AG04450 (cell line): ENCODE measurements at regions not wholly inside any gene's neighbourhood (a gene's known extent, or its start where the extent isn't known, plus 50 kb on each side); places are given as distances from the start of the nearest gene placed in this dataset.
A peak's percentile ranks its signal among the peaks of the same experiment; 100 is the strongest.

Source experiments
- CTCF ChIA-PET: fragments of 300-600, 350-600 bp; formaldehyde crosslinking; extraction: SDS; loops from one replicate; lab custom pipeline; 2022; ENCODE audit warnings: antibody characterized with exemption, inconsistent platforms; lab: Charles Lee
- POLR2A ChIA-PET: fragments of 350-600 bp; formaldehyde crosslinking; extraction: SDS; loops from one replicate; lab custom pipeline; 2021; ENCODE audit warnings: antibody characterized with exemption, inconsistent platforms; lab: Yijun Ruan, JAX
- DNase-seq: peaks from one replicate; pipeline ENCODE4 v3.0.0-alpha.2; 2011; ENCODE audit warnings: low read depth, low spot score
- H3K27ac ChIP-seq: one replicate; pipeline ENCODE4 v1.5.1; 2012; ENCODE audit warnings: low read depth, low read length, control low read depth
- H3K27me3 ChIP-seq: one replicate; pipeline ENCODE4 v1.6.0; 2012; ENCODE audit warnings: low read length; ENCODE audit not compliant: control insufficient read depth, insufficient read depth
- H3K4me3 ChIP-seq: 2 replicates; pipeline ENCODE4 v1.5.1; 2011; ENCODE audit warnings: mild to moderate bottlenecking, low read depth, low read length, control low read depth
- H3K9me3 ChIP-seq: 2 replicates; pipeline ENCODE4 v1.5.1; 2012; ENCODE audit warnings: low read length; ENCODE audit not compliant: control insufficient read depth, insufficient read depth
- CTCF ChIP-seq: IDR thresholded peaks from 2 replicates; pipeline ENCODE4 v1.5.1; 2011; ENCODE audit warnings: low read depth, low read length, control low read depth, inconsistent platforms

- no peak overlapping the region for H3K27ac ChIP-seq
- no peak overlapping the region for H3K4me3 ChIP-seq
- no peaks in the 10 kb centered on the region for H3K9me3 ChIP-seq
- TF ChIP-seq CTCF: no peak
- DNase-seq: no peak
- no peaks in the 10 kb centered on the region for H3K27me3 ChIP-seq
- ChIA-PET POLR2A (no interaction called here), CTCF (no interaction called here)
Measured at GRCh38 chr20:10978713-10979112, 304.9 kb upstream of the JAG1 start.

DNA sequence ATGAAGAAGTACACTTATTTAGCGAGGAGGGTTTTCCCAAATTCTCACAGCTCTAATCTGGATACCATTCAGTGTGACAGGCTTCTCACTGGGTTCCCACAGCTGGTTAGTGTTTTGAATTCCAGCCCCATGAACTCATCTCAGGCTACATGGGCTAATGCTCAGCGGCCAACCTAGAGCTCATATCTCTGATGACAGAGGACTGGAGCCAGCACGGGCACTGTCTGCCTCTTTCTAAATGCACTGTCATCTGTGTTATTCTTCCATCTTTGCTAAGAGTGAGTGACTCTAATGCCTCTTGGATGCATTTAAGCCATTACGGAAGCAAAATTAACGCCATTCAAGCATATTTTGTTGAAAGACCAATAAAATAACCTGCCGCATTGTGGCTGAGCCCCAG is 308.9 kb upstream of the JAG1 start:
- CTCF ChIA-PET: interaction anchor here (0.9 to 1.6 kb wide), 3 partner anchors 16 to 311 kb away, joined by 3 to 4 read pairs (median 3); no protein-coding TSS in a partner anchor
- Histone ChIP-seq H3K27ac (peak overlapping the region; percentile 13), H3K4me3 (no peak overlapping the region), H3K27me3 (no peaks in the 10 kb centered on the region), H3K9me3 (no peaks in the 10 kb centered on the region)
- TF ChIP-seq CTCF: no peak
- DNase-seq: peak; percentile 68
- POLR2A ChIA-PET: interaction anchor here (0.6 to 1.1 kb wide), 3 partner anchors 14 to 367 kb away, joined by 3 to 11 read pairs (median 7); no protein-coding TSS in a partner anchor

DNA sequence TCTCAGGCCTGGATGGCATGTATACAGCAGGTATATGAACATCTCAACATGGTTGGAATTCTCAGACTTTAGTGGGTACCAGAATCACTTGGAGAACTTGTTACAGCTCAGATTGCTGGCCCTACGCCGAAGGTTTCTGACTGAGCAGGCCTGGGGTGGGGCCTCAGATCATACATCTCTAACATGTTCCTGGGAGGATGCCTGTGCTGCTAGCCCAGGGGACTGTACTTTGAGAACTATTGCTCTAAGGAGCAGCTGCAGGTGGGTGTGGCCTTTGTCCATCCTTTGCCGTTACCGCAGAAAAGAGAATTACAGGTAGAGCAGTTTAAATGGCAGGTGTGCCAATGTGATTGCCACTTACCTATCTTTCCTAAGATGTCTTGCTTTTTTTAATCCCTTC is 310.5 kb upstream of the JAG1 start:
- H3K4me3 ChIP-seq: no peak overlapping the region
- no peaks in the 10 kb centered on the region for H3K27me3 ChIP-seq
- ChIA-PET POLR2A (no interaction called here), CTCF (interaction anchor here (0.6 to 1.0 kb wide), 2 partner anchors 46 to 310 kb away, joined by 4 to 5 read pairs; no protein-coding TSS in a partner anchor)
- no peak for DNase-seq
- no peak for TF ChIP-seq CTCF
- H3K9me3 ChIP-seq: no peaks in the 10 kb centered on the region
- no peak overlapping the region for H3K27ac ChIP-seq

- Histone ChIP-seq H3K9me3 (no peaks in the 10 kb centered on the region), H3K4me3 (no peak overlapping the region), H3K27me3 (no peaks in the 10 kb centered on the region), H3K27ac (no peak overlapping the region)
- CTCF ChIA-PET: no interaction called here
- DNase-seq: no peak
- POLR2A ChIA-PET: no interaction called here
- TF ChIP-seq CTCF: no peak
Measured at GRCh38 chr20:10984913-10985312, 311.1 kb upstream of the JAG1 start.

GRCh38 chr20:10985536-10985935 is 311.7 kb upstream of the JAG1 start:
- H3K27me3 ChIP-seq: no peaks in the 10 kb centered on the region
- no peak overlapping the region for H3K4me3 ChIP-seq
- POLR2A ChIA-PET: no interaction called here
- no peak overlapping the region for H3K27ac ChIP-seq
- no peak for DNase-seq
- CTCF ChIA-PET: no interaction called here
- TF ChIP-seq CTCF: no peak
- H3K9me3 ChIP-seq: no peaks in the 10 kb centered on the region
